ENCODE measurements at regions not wholly inside any gene's neighbourhood (a gene's known extent, or its start where the extent isn't known, plus 50 kb on each side); places are given as distances from the start of the nearest gene placed in this dataset.
"Not testable (repeated sequence)": the region's sequence is repeated elsewhere in the genome, so short reads cannot be mapped to it uniquely, and the experiment has no call there.

GRCh38 chr12:31162896-31163560 lies 89.4 kb downstream of the DDX11 start:
- H3K36me3 Mint-ChIP-seq; CTCF ChIA-PET; intact Hi-C loops (cut with micrococcal nuclease); DNase-seq; POLR2A ChIA-PET; H3K27ac Mint-ChIP-seq; H3K27me3 Mint-ChIP-seq; H3K9me3 Mint-ChIP-seq; H3K4me3 Mint-ChIP-seq; H3K4me1 Mint-ChIP-seq (ENCODE audit: low read depth): not testable (repeated sequence)

- H3K27me3 Mint-ChIP-seq; H3K36me3 Mint-ChIP-seq; intact Hi-C loops (cut with micrococcal nuclease); H3K4me1 Mint-ChIP-seq (ENCODE audit: low read depth); POLR2A ChIA-PET; H3K27ac Mint-ChIP-seq; H3K9me3 Mint-ChIP-seq; H3K4me3 Mint-ChIP-seq; DNase-seq: not testable (repeated sequence)
- CTCF ChIA-PET: interaction anchor here (1.5 kb wide), 1 partner anchor 323 kb away, joined by 3 read pairs; no protein-coding TSS in a partner anchor
Measured at GRCh38 chr12:31174293-31174692, 100.6 kb downstream of the DDX11 start.

GRCh38 chr12:31177514-31177913 lies 103.9 kb downstream of the DDX11 start:
- H3K4me1 Mint-ChIP-seq (ENCODE audit: low read depth); H3K27ac Mint-ChIP-seq; H3K4me3 Mint-ChIP-seq; H3K27me3 Mint-ChIP-seq; H3K36me3 Mint-ChIP-seq; intact Hi-C loops (cut with micrococcal nuclease); DNase-seq; H3K9me3 Mint-ChIP-seq; POLR2A ChIA-PET: not testable (repeated sequence)
- CTCF ChIA-PET: interaction anchor here (0.9 kb wide), 1 partner anchor 330 kb away, joined by 4 read pairs; no protein-coding TSS in a partner anchor

- H3K27ac Mint-ChIP-seq; H3K27me3 Mint-ChIP-seq; H3K9me3 Mint-ChIP-seq; H3K4me1 Mint-ChIP-seq (ENCODE audit: low read depth); POLR2A ChIA-PET; DNase-seq; intact Hi-C loops (cut with micrococcal nuclease); CTCF ChIA-PET; H3K36me3 Mint-ChIP-seq; H3K4me3 Mint-ChIP-seq: not testable (repeated sequence)
Measured at GRCh38 chr12:31178875-31179274, 105.2 kb downstream of the DDX11 start.

- H3K9me3 Mint-ChIP-seq; POLR2A ChIA-PET; H3K4me3 Mint-ChIP-seq; CTCF ChIA-PET; intact Hi-C loops (cut with micrococcal nuclease); H3K36me3 Mint-ChIP-seq; H3K4me1 Mint-ChIP-seq (ENCODE audit: low read depth); DNase-seq; H3K27me3 Mint-ChIP-seq; H3K27ac Mint-ChIP-seq: not testable (repeated sequence)
Measured at GRCh38 chr12:31179627-31180237, 106.1 kb downstream of the DDX11 start.

GRCh38 chr12:31182571-31182970 lies 108.9 kb downstream of the DDX11 start:
- H3K4me1 Mint-ChIP-seq (ENCODE audit: low read depth); H3K4me3 Mint-ChIP-seq; H3K9me3 Mint-ChIP-seq; H3K27ac Mint-ChIP-seq; DNase-seq; H3K36me3 Mint-ChIP-seq; intact Hi-C loops (cut with micrococcal nuclease); H3K27me3 Mint-ChIP-seq; CTCF ChIA-PET; POLR2A ChIA-PET: not testable (repeated sequence)

- POLR2A ChIA-PET; H3K4me3 Mint-ChIP-seq; H3K27me3 Mint-ChIP-seq; intact Hi-C loops (cut with micrococcal nuclease); H3K36me3 Mint-ChIP-seq; H3K4me1 Mint-ChIP-seq (ENCODE audit: low read depth); CTCF ChIA-PET; H3K9me3 Mint-ChIP-seq; DNase-seq; H3K27ac Mint-ChIP-seq: not testable (repeated sequence)
Measured at GRCh38 chr12:31183107-31183506, 109.4 kb downstream of the DDX11 start.

GRCh38 chr12:31183899-31184298 lies 110.2 kb downstream of the DDX11 start:
- H3K4me1 Mint-ChIP-seq (ENCODE audit: low read depth); POLR2A ChIA-PET; intact Hi-C loops (cut with micrococcal nuclease); H3K27me3 Mint-ChIP-seq; H3K9me3 Mint-ChIP-seq; H3K4me3 Mint-ChIP-seq; DNase-seq; CTCF ChIA-PET; H3K27ac Mint-ChIP-seq; H3K36me3 Mint-ChIP-seq: not testable (repeated sequence)

- H3K9me3 Mint-ChIP-seq; H3K4me3 Mint-ChIP-seq; H3K27me3 Mint-ChIP-seq; H3K27ac Mint-ChIP-seq; H3K36me3 Mint-ChIP-seq; POLR2A ChIA-PET; CTCF ChIA-PET; DNase-seq; H3K4me1 Mint-ChIP-seq (ENCODE audit: low read depth); intact Hi-C loops (cut with micrococcal nuclease): not testable (repeated sequence)
Measured at GRCh38 chr12:31184667-31185066, 111.0 kb downstream of the DDX11 start.

- CTCF ChIA-PET: not testable (repeated sequence)
Measured at GRCh38 chr12:31192689-31193088, 119.0 kb downstream of the DDX11 start.

GRCh38 chr12:31195620-31196019 lies 122.0 kb downstream of the DDX11 start:
- H3K9me3 Mint-ChIP-seq; POLR2A ChIA-PET; H3K36me3 Mint-ChIP-seq; H3K4me3 Mint-ChIP-seq; H3K4me1 Mint-ChIP-seq (ENCODE audit: low read depth); intact Hi-C loops (cut with micrococcal nuclease); DNase-seq; H3K27ac Mint-ChIP-seq; CTCF ChIA-PET: not testable (repeated sequence)
- peaks cover 11% of the 10 kb centered on the region for H3K27me3 Mint-ChIP-seq

More at GRCh38 chr12:31192689-31193088, 119.0 kb downstream of the DDX11 start:
- intact Hi-C loops (cut with micrococcal nuclease); H3K27me3 Mint-ChIP-seq; H3K36me3 Mint-ChIP-seq; H3K27ac Mint-ChIP-seq; H3K4me3 Mint-ChIP-seq; POLR2A ChIA-PET; H3K4me1 Mint-ChIP-seq (ENCODE audit: low read depth); DNase-seq: not testable (repeated sequence)
- H3K9me3 Mint-ChIP-seq: peaks cover 10% of the 10 kb centered on the region

- H3K27me3 Mint-ChIP-seq: peaks cover 24% of the 10 kb centered on the region
- CTCF ChIA-PET; H3K36me3 Mint-ChIP-seq; H3K4me3 Mint-ChIP-seq; H3K4me1 Mint-ChIP-seq (ENCODE audit: low read depth); H3K9me3 Mint-ChIP-seq; H3K27ac Mint-ChIP-seq; intact Hi-C loops (cut with micrococcal nuclease); POLR2A ChIA-PET; DNase-seq: not testable (repeated sequence)
Measured at GRCh38 chr12:31199476-31199875, 125.8 kb downstream of the DDX11 start.

- POLR2A ChIA-PET: no interaction called here
- CTCF ChIA-PET: no interaction called here
- no peak for DNase-seq
- intact Hi-C loops (cut with micrococcal nuclease): no loop called here
- H3K9me3 Mint-ChIP-seq: peaks cover 4% of the 10 kb centered on the region
- peaks cover 25% of the 10 kb centered on the region for H3K27me3 Mint-ChIP-seq
- H3K4me3 Mint-ChIP-seq: no peak overlapping the region
- H3K36me3 Mint-ChIP-seq: no peaks in the 10 kb centered on the region
- H3K27ac Mint-ChIP-seq: no peak overlapping the region
- peaks cover 12% of the 10 kb centered on the region for H3K4me1 Mint-ChIP-seq (ENCODE audit: low read depth)
Measured at GRCh38 chr12:31201382-31201781, 124.6 kb downstream of the SINHCAF start.
